ENCODE measurements at regions not wholly inside any gene's neighbourhood (a gene's known extent, or its start where the extent isn't known, plus 50 kb on each side); places are given as distances from the start of the nearest gene placed in this dataset.
"Not testable (repeated sequence)": the region's sequence is repeated elsewhere in the genome, so short reads cannot be mapped to it uniquely, and the experiment has no call there.

DNA sequence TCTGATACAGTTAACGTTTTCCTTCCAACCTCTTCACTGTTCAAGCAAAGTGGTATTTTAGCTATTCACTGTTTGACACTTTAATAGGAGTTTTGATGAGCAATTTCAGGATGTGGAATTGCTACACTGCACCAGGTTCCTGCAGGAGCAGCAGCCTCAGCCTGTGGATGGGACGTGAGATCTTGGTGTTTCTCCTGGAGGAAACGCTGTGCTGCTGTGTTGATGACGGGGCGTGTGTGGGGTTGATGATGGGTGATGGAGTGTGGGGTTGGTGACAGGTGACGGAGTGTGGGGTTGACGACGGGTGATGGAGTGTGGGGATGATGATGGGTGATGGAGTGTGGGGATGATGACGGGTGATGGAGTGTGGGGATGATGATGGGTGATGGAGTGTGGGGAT is 98.9 kb downstream of the RTP5 start:
- Histone ChIP-seq H3K9me3 (no peaks in the 10 kb centered on the region), H3K27ac (no peak overlapping the region), H3K4me1 (ENCODE audit: control insufficient read depth in 1 of 2, insufficient read depth in 1 of 2, low read depth in 1 of 2, low read length in 1 of 2) (no peaks in the 10 kb centered on the region), H3K36me3 (no peaks in the 10 kb centered on the region), H3K4me3 (ENCODE audit: low read depth in 1 of 2, low read length in 1 of 2) (no peak overlapping the region), H3K27me3 (no peaks in the 10 kb centered on the region)
- TF ChIP-seq CTCF (IDR thresholded peaks at IDR 0.05) = no peak

DNA sequence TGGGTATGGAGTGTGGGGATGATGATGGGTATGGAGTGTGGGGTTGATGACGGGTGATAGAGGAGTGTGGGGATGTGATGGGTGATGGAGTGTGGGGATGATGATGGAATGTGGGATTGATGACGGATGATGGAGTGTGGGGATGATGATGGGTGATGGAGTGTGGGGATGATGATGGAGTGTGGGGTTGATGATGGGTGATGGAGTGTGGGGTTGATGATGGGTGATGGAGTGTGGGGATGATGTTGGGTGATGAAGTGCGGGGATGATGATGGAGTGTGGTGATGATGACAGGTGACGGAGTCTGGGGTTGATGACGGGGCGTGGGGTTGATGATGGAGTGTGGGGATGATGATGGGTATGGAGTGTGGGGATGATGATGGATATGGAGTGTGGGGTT is 99.7 kb downstream of the RTP5 start:
- not testable (repeated sequence) for H3K9me3 ChIP-seq; H3K27ac ChIP-seq; H3K27me3 ChIP-seq; H3K4me1 ChIP-seq (ENCODE audit: control insufficient read depth in 1 of 2, insufficient read depth in 1 of 2, low read depth in 1 of 2, low read length in 1 of 2); H3K36me3 ChIP-seq; H3K4me3 ChIP-seq (ENCODE audit: low read depth in 1 of 2, low read length in 1 of 2)

- no peak overlapping the region for H3K4me3 ChIP-seq (ENCODE audit: low read depth in 1 of 2, low read length in 1 of 2)
- TF ChIP-seq CTCF (IDR thresholded peaks at IDR 0.05) = no peak
- no peak overlapping the region for H3K27ac ChIP-seq
- H3K4me1 ChIP-seq (ENCODE audit: control insufficient read depth in 1 of 2, insufficient read depth in 1 of 2, low read depth in 1 of 2, low read length in 1 of 2) = no peaks in the 10 kb centered on the region
- no peaks in the 10 kb centered on the region for H3K27me3 ChIP-seq
- H3K9me3 ChIP-seq = no peaks in the 10 kb centered on the region
- no peaks in the 10 kb centered on the region for H3K36me3 ChIP-seq
Measured at GRCh38 chr2:241970716-241971115, 101.2 kb downstream of the RTP5 start.

DNA sequence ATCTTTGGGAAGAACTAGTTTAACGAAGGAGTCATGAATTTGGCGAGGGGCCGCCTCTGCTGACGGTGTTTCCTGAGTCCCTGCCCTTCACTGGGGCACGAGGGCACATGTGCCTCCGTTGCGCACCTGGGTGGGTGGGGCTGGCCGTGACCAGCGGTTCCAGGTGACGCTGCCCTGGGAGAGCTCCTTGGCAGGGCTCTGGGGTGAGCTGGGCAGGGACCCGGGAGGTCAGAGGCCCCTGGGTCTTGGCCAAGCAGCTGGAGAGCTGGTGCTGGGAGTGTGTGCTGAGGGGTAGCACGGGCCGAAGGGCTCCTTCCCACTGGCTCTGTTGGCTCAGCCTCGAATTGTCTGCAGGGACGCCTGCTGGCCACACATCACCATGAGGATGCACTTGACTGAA is 104.6 kb downstream of the RTP5 start:
- Histone ChIP-seq H3K4me3 (ENCODE audit: low read depth in 1 of 2, low read length in 1 of 2) (no peak overlapping the region), H3K27ac (no peak overlapping the region), H3K27me3 (no peaks in the 10 kb centered on the region), H3K36me3 (no peaks in the 10 kb centered on the region), H3K4me1 (ENCODE audit: control insufficient read depth in 1 of 2, insufficient read depth in 1 of 2, low read depth in 1 of 2, low read length in 1 of 2) (no peaks in the 10 kb centered on the region), H3K9me3 (no peaks in the 10 kb centered on the region)
- no peak for TF ChIP-seq CTCF (IDR thresholded peaks at IDR 0.05)

DNA sequence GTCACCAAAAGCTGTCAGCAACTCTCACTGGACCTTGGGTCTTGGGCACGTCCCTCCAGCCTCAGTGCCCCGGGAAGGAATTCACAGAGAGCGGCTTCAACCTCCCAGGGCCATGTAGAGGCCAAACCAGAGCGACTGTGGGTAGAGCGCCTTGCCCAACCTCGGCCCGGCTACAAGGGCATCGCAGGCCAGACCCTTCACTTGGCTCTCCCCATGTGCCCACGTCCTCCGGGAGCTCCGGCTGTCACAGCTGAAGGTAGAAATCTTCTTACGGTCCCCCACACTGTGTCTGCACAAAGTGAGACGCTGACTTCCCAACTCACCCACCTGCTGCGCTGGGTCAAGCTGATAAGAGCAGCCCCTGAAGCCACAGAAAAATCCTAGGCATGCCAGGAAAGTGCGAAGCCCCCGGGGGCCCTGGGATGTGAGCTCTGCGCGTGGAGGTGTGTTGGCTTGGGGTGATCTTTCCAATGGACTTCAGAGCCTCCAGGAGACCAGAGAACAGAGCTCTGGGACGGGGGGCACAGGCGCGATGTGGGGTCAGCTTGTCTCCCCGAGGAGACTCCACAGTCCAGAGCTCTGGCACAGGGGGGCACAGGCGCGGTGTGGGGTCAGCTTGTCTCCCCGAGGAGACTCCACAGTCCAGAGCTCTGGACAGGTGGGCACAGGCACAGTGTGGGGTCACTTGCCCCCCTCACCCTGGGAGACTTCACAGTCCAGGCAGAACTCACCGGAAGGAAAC is 105.5 kb downstream of the RTP5 start:
- Histone ChIP-seq H3K27me3 (no peaks in the 10 kb centered on the region), H3K36me3 (no peaks in the 10 kb centered on the region), H3K9me3 (no peaks in the 10 kb centered on the region), H3K27ac (no peak overlapping the region), H3K4me1 (ENCODE audit: control insufficient read depth in 1 of 2, insufficient read depth in 1 of 2, low read depth in 1 of 2, low read length in 1 of 2) (no peaks in the 10 kb centered on the region), H3K4me3 (ENCODE audit: low read depth in 1 of 2, low read length in 1 of 2) (no peak overlapping the region)
- TF ChIP-seq CTCF (IDR thresholded peaks at IDR 0.05) = no peak

- Histone ChIP-seq H3K36me3 (no peaks in the 10 kb centered on the region), H3K27me3 (no peaks in the 10 kb centered on the region), H3K9me3 (no peaks in the 10 kb centered on the region), H3K4me1 (ENCODE audit: control insufficient read depth in 1 of 2, insufficient read depth in 1 of 2, low read depth in 1 of 2, low read length in 1 of 2) (no peaks in the 10 kb centered on the region), H3K4me3 (ENCODE audit: low read depth in 1 of 2, low read length in 1 of 2) (no peak overlapping the region), H3K27ac (no peak overlapping the region)
- no peak for TF ChIP-seq CTCF (IDR thresholded peaks at IDR 0.05)
Measured at GRCh38 chr2:241975593-241976284, 106.2 kb downstream of the RTP5 start.
